ENCODE measurements at regions not wholly inside any gene's neighbourhood (a gene's known extent, or its start where the extent isn't known, plus 50 kb on each side); places are given as distances from the start of the nearest gene placed in this dataset.

- intact Hi-C loops (cut with micrococcal nuclease) = no loop called here
- H3K27me3 Mint-ChIP-seq (ENCODE audit: insufficient read depth, unreplicated experiment) = no peaks in the 10 kb centered on the region
- TF ChIP-seq, protein P1, sequence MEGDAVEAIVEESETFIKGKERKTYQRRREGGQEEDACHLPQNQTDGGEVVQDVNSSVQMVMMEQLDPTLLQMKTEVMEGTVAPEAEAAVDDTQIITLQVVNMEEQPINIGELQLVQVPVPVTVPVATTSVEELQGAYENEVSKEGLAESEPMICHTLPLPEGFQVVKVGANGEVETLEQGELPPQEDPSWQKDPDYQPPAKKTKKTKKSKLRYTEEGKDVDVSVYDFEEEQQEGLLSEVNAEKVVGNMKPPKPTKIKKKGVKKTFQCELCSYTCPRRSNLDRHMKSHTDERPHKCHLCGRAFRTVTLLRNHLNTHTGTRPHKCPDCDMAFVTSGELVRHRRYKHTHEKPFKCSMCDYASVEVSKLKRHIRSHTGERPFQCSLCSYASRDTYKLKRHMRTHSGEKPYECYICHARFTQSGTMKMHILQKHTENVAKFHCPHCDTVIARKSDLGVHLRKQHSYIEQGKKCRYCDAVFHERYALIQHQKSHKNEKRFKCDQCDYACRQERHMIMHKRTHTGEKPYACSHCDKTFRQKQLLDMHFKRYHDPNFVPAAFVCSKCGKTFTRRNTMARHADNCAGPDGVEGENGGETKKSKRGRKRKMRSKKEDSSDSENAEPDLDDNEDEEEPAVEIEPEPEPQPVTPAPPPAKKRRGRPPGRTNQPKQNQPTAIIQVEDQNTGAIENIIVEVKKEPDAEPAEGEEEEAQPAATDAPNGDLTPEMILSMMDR (IDR thresholded peaks at IDR 0.05; ENCODE audit: unreplicated experiment) = no peak
- CTCF ChIA-PET = no interaction called here
- no peaks in the 10 kb centered on the region for H3K36me3 Mint-ChIP-seq (ENCODE audit: insufficient read depth, unreplicated experiment)
- no peak overlapping the region for H3K4me3 Mint-ChIP-seq (ENCODE audit: unreplicated experiment)
- H3K27ac Mint-ChIP-seq (ENCODE audit: low read depth, unreplicated experiment) = peak overlapping the region; percentile 72
- POLR2A ChIA-PET = interaction anchor here (0.6 kb wide), 1 partner anchor 31 kb away, joined by 3 read pairs; no protein-coding TSS in a partner anchor
- no peaks in the 10 kb centered on the region for H3K9me3 Mint-ChIP-seq (ENCODE audit: unreplicated experiment)
- DNase-seq (ENCODE audit: unreplicated experiment) = peak; percentile 38
- peaks cover 8% of the 10 kb centered on the region for H3K4me1 Mint-ChIP-seq (ENCODE audit: insufficient read depth, unreplicated experiment)
- BruUV-seq (replicated peaks) = no TSS peak
Observed at GRCh38 chr10:65341323-65341925, 1584.4 kb upstream of the LRRTM3 start.

GRCh38 chr10:65342245-65342644 lies 1583.6 kb upstream of the LRRTM3 start:
- no peaks in the 10 kb centered on the region for H3K27me3 Mint-ChIP-seq (ENCODE audit: insufficient read depth, unreplicated experiment)
- TF ChIP-seq, protein P1 (IDR thresholded peaks at IDR 0.05; ENCODE audit: unreplicated experiment) = no peak
- H3K9me3 Mint-ChIP-seq (ENCODE audit: unreplicated experiment) = no peaks in the 10 kb centered on the region
- no peak overlapping the region for H3K4me3 Mint-ChIP-seq (ENCODE audit: unreplicated experiment)
- no peaks in the 10 kb centered on the region for H3K36me3 Mint-ChIP-seq (ENCODE audit: insufficient read depth, unreplicated experiment)
- no TSS peak for BruUV-seq (replicated peaks)
- no peak overlapping the region for H3K27ac Mint-ChIP-seq (ENCODE audit: low read depth, unreplicated experiment)
- intact Hi-C loops (cut with micrococcal nuclease) = no loop called here
- POLR2A ChIA-PET = interaction anchor here (0.6 kb wide), 1 partner anchor 11 kb away, joined by 4 read pairs; no protein-coding TSS in a partner anchor
- no peak for DNase-seq (ENCODE audit: unreplicated experiment)
- H3K4me1 Mint-ChIP-seq (ENCODE audit: insufficient read depth, unreplicated experiment) = peaks cover 8% of the 10 kb centered on the region
- CTCF ChIA-PET = interaction anchor here (0.6 kb wide), 1 partner anchor 17 kb away, joined by 3 read pairs; no protein-coding TSS in a partner anchor

- H3K36me3 Mint-ChIP-seq (ENCODE audit: insufficient read depth, unreplicated experiment) = no peaks in the 10 kb centered on the region
- no peaks in the 10 kb centered on the region for H3K9me3 Mint-ChIP-seq (ENCODE audit: unreplicated experiment)
- no peak overlapping the region for H3K4me3 Mint-ChIP-seq (ENCODE audit: unreplicated experiment)
- POLR2A ChIA-PET = no interaction called here
- CTCF ChIA-PET = no interaction called here
- no peak overlapping the region for H3K27ac Mint-ChIP-seq (ENCODE audit: low read depth, unreplicated experiment)
- BruUV-seq (replicated peaks) = no TSS peak
- intact Hi-C loops (cut with micrococcal nuclease) = no loop called here
- H3K4me1 Mint-ChIP-seq (ENCODE audit: insufficient read depth, unreplicated experiment) = peaks cover 2% of the 10 kb centered on the region
- TF ChIP-seq, protein P1 (IDR thresholded peaks at IDR 0.05; ENCODE audit: unreplicated experiment) = no peak
- no peak for DNase-seq (ENCODE audit: unreplicated experiment)
- H3K27me3 Mint-ChIP-seq (ENCODE audit: insufficient read depth, unreplicated experiment) = no peaks in the 10 kb centered on the region
Observed at GRCh38 chr10:65346466-65346865, 1579.4 kb upstream of the LRRTM3 start.

DNA sequence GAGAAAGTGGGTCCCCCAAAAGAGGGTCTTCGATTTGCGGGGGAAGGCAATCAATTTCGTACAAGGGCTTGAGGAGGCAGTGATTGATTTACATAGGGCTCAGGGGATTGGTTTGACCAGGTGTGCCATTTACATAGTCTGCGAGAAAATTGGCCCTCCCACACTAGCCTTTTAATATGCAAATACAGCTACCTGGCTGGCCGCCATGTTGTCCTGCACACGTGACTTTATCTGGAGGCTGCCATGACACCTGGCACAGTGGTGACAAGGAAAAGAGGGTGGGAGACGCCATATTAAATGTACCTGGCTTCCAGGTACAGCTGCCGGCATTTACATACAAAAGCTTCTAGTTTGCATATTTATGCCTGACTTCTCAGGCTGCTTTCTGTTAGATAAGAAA lies 1577.2 kb upstream of the LRRTM3 start:
- DNase-seq (ENCODE audit: unreplicated experiment) = no peak
- no peaks in the 10 kb centered on the region for H3K9me3 Mint-ChIP-seq (ENCODE audit: unreplicated experiment)
- TF ChIP-seq, protein P1 (IDR thresholded peaks at IDR 0.05; ENCODE audit: unreplicated experiment) = no peak
- intact Hi-C loops (cut with micrococcal nuclease) = no loop called here
- POLR2A ChIA-PET = no interaction called here
- no peak overlapping the region for H3K27ac Mint-ChIP-seq (ENCODE audit: low read depth, unreplicated experiment)
- no peaks in the 10 kb centered on the region for H3K27me3 Mint-ChIP-seq (ENCODE audit: insufficient read depth, unreplicated experiment)
- no peaks in the 10 kb centered on the region for H3K4me1 Mint-ChIP-seq (ENCODE audit: insufficient read depth, unreplicated experiment)
- CTCF ChIA-PET = interaction anchor here (0.6 kb wide), 1 partner anchor 885 kb away, joined by 3 read pairs; no protein-coding TSS in a partner anchor
- BruUV-seq (replicated peaks) = no TSS peak
- H3K4me3 Mint-ChIP-seq (ENCODE audit: unreplicated experiment) = no peak overlapping the region
- no peaks in the 10 kb centered on the region for H3K36me3 Mint-ChIP-seq (ENCODE audit: insufficient read depth, unreplicated experiment)

Measured in MCF 10A (cell line).